OCI-LY3 (cell line): ENCODE measurements at regions not wholly inside any gene's neighbourhood (a gene's known extent, or its start where the extent isn't known, plus 50 kb on each side); places are given as distances from the start of the nearest gene placed in this dataset.

Experiments used
- H2AFZ ChIP-seq: fragments of 200-600, 300-600 bp; shearing (Covaris generic); 2 replicates; pipeline ENCODE4 v1.6.0; 2014; ENCODE audit warnings: antibody characterized with exemption, low read depth, low read length
- H3K27ac ChIP-seq: fragments of 200-600, 300-600 bp; sonication (generic); 2 replicates; pipeline ENCODE4 v1.5.1; 2014; ENCODE audit warnings: mild to moderate bottlenecking, low read length, moderate library complexity, mixed read lengths
- H3K27me3 ChIP-seq: fragments of 200-600, 300-600 bp; sonication (generic); 2 replicates; pipeline ENCODE4 v1.6.1; 2014; ENCODE audit warnings: low read depth, low read length, mixed read lengths
- H3K36me3 ChIP-seq: fragments of 200-600, 300-600 bp; sonication (generic); replicated peaks from 2 replicates; pipeline ENCODE3; 2014; ENCODE audit warnings: low read depth, low read length, mixed read lengths
- H3K4me1 ChIP-seq: fragments of 300-600, 200-600 bp; sonication (generic); 2 replicates; pipeline ENCODE4 v1.6.1; 2014; ENCODE audit warnings: low read length, mixed read lengths
- H3K4me2 ChIP-seq: fragments of 200-600, 300-600 bp; sonication (generic); 2 replicates; pipeline ENCODE4 v1.6.1; 2014; ENCODE audit warnings: low read length, mixed read lengths
- H3K4me3 ChIP-seq: fragments of 300-600, 200-600 bp; sonication (generic); 2 replicates; pipeline ENCODE4 v1.5.1; 2014; ENCODE audit warnings: antibody characterized with exemption, mild to moderate bottlenecking, low read length, moderate library complexity
- H3K79me2 ChIP-seq: fragments of 300-600, 200-600 bp; shearing (Covaris generic); 2 replicates; pipeline ENCODE4 v1.6.1; 2014; ENCODE audit warnings: mild to moderate bottlenecking, low read length, mixed read lengths
- H3K9ac ChIP-seq: fragments of 300-600, 200-600 bp; shearing (Covaris generic); 2 replicates; pipeline ENCODE4 v1.6.0; 2014; ENCODE audit warnings: mild to moderate bottlenecking, low read length, moderate library complexity
- H3K9me3 ChIP-seq: fragments of 200-600, 300-600 bp; shearing (Covaris generic); 2 replicates; pipeline ENCODE4 v1.6.1; 2014; ENCODE audit warnings: low read length, mixed read lengths; ENCODE audit not compliant: insufficient read depth
- H4K20me1 ChIP-seq: fragments of 200-600, 300-600 bp; sonication (generic); 2 replicates; pipeline ENCODE4 v1.6.1; 2016; ENCODE audit warnings: low read length, mixed read lengths; ENCODE audit not compliant: insufficient read depth
- EZH2phosphoT487 ChIP-seq: fragments of 200-600 bp; shearing (Covaris generic); IDR thresholded peaks from 2 replicates; pipeline ENCODE4 v1.6.1; 2018; ENCODE audit warnings: antibody characterized with exemption, mixed run types, low read depth
- TF ChIP-seq, protein P1 (sequence below): fragments of 200-600, 300-600 bp; sonication (generic); IDR thresholded peaks from 2 replicates; pipeline ENCODE4 v1.5.1; 2014; ENCODE audit warnings: antibody characterized with exemption, low read length, low read depth

DNA sequence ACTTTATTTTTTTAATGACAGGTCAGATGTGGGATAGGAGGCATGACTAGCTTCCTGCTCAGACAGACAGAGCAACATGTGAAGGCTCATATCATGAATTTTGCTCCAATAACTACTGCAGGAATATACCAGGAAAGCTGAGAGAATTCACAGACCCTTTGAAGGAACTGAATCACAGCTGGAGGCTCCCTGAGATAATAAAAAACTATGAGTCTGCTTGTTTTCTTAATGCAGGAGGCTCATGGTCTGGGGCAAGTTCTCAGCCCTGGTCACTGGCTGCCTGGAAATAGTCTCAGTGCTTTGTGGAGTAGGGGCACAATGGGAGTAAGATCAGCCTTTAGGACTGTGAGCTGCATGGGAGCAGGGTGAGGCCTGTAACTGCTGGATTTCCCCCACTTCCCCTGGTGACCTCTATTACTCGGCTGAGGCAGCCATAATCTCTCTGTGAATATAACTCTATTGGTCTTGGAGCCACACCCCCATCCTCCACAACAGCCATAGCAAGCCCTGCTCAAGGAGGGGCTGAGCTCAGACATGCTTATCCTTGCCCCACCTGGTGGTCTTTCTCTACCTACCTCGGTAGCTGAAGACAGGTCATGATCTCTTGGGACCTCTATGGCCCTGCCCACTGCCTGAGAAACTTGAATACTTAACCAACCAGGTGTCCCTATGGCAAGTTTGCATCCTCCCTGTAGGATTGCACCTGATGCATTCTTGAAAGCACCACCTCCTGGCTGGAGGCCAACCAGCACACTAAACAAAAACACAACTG is 281.6 kb upstream of the TMCO5A start:
- TF ChIP-seq, protein P1, sequence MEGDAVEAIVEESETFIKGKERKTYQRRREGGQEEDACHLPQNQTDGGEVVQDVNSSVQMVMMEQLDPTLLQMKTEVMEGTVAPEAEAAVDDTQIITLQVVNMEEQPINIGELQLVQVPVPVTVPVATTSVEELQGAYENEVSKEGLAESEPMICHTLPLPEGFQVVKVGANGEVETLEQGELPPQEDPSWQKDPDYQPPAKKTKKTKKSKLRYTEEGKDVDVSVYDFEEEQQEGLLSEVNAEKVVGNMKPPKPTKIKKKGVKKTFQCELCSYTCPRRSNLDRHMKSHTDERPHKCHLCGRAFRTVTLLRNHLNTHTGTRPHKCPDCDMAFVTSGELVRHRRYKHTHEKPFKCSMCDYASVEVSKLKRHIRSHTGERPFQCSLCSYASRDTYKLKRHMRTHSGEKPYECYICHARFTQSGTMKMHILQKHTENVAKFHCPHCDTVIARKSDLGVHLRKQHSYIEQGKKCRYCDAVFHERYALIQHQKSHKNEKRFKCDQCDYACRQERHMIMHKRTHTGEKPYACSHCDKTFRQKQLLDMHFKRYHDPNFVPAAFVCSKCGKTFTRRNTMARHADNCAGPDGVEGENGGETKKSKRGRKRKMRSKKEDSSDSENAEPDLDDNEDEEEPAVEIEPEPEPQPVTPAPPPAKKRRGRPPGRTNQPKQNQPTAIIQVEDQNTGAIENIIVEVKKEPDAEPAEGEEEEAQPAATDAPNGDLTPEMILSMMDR: no peak
- TF ChIP-seq EZH2phosphoT487: no peak
- H3K9me3 ChIP-seq: no peaks in the 10 kb centered on the region
- no peak overlapping the region for H3K9ac ChIP-seq
- H3K27ac ChIP-seq: no peak overlapping the region
- no peak overlapping the region for H2AFZ ChIP-seq
- H3K79me2 ChIP-seq: no peaks in the 10 kb centered on the region
- no peaks in the 10 kb centered on the region for H3K36me3 ChIP-seq
- H3K27me3 ChIP-seq: no peaks in the 10 kb centered on the region
- no peak overlapping the region for H3K4me3 ChIP-seq
- H3K4me2 ChIP-seq: no peak overlapping the region
- no peaks in the 10 kb centered on the region for H3K4me1 ChIP-seq
- no peaks in the 10 kb centered on the region for H4K20me1 ChIP-seq

DNA sequence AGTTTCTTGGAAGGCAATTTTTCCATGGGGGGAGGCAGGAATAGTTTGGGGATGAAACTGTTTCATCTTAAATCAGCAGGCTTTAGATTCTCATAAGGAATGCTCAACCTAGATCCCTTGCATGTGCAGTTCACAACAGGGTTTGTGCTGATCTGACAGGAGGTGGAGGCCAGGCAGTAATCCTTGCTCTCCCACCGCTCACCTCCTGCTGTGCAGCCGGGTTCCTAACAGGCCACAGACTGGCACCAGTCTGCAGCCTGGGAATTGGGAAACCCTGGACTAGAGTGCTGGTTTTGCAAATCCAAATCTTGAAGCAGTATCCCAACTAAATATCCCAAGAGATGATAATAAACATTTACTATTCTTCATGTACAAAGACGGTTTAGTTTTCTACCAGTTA is 256.3 kb upstream of the TMCO5A start:
- no peaks in the 10 kb centered on the region for H4K20me1 ChIP-seq
- H3K4me3 ChIP-seq: no peak overlapping the region
- peaks cover 8% of the 10 kb centered on the region; the same call in 1 of the 2 replicates for H3K4me1 ChIP-seq
- no peaks in the 10 kb centered on the region for H3K79me2 ChIP-seq
- no peak overlapping the region for H3K9ac ChIP-seq
- H3K27ac ChIP-seq: no peak overlapping the region
- no peak overlapping the region for H2AFZ ChIP-seq
- no peaks in the 10 kb centered on the region for H3K27me3 ChIP-seq
- H3K9me3 ChIP-seq: no peaks in the 10 kb centered on the region
- TF ChIP-seq, protein P1: no peak
- TF ChIP-seq EZH2phosphoT487: no peak
- H3K4me2 ChIP-seq: no peak overlapping the region
- no peaks in the 10 kb centered on the region for H3K36me3 ChIP-seq

DNA sequence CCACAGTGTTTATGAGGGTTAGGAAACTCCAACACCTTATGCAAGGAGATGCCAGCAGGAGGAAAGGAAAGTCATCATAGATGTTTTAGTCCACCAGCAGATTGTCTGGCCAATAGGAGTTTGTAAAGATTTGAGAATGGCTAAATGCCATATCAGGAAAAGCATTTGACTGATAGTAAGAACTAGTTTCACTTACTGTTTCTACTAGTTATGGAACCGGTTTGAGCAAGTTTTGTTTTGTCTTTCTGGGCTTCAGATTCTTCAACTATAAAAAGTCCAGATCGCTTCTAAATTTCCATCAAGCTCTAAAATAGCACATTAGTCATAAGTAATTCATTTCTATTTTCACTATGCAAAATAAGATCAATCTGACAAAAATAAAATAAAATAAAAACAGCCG is 254.8 kb upstream of the TMCO5A start:
- Histone ChIP-seq H3K27ac (no peak overlapping the region), H3K4me2 (peak overlapping the region; percentile 20; the same call in 1 of the 2 replicates), H4K20me1 (no peaks in the 10 kb centered on the region), H3K4me3 (no peak overlapping the region), H3K36me3 (no peaks in the 10 kb centered on the region), H3K4me1 (peaks cover 8% of the 10 kb centered on the region; the same call in 1 of the 2 replicates), H3K79me2 (no peaks in the 10 kb centered on the region), H3K27me3 (no peaks in the 10 kb centered on the region), H3K9me3 (no peaks in the 10 kb centered on the region), H3K9ac (no peak overlapping the region), H2AFZ (no peak overlapping the region; the same call in 1 of the 2 replicates)
- TF ChIP-seq EZH2phosphoT487: no peak
- TF ChIP-seq, protein P1: no peak

DNA sequence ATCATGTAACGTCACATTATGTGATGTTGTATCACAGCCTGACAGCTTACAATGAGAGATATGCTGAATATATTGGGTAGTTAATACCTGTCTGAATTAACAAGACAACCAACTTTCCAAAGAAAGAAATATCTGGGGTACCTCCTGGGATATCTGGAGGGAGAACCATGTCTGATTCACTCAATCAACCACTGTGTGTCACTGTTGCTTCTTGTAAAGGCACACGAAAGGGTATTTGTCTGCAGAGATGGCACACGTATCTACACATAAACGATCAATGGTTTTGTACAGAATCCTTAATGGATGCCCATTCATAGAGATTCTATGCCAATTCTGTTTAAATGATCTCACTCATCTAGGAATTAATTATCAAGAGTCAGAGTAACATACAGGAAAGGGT is 252.1 kb upstream of the TMCO5A start:
- no peak overlapping the region for H3K27ac ChIP-seq
- no peak overlapping the region for H3K4me2 ChIP-seq
- H3K36me3 ChIP-seq: no peaks in the 10 kb centered on the region
- no peak for TF ChIP-seq EZH2phosphoT487
- TF ChIP-seq, protein P1: peak; percentile 49
- no peak overlapping the region for H3K9ac ChIP-seq
- no peaks in the 10 kb centered on the region for H3K79me2 ChIP-seq
- no peak overlapping the region for H2AFZ ChIP-seq
- peaks cover 8% of the 10 kb centered on the region; the same call in 1 of the 2 replicates for H3K4me1 ChIP-seq
- no peaks in the 10 kb centered on the region for H3K27me3 ChIP-seq
- H4K20me1 ChIP-seq: no peaks in the 10 kb centered on the region
- H3K9me3 ChIP-seq: no peaks in the 10 kb centered on the region
- H3K4me3 ChIP-seq: no peak overlapping the region
